GM23248 (cell line): ENCODE measurements at regions not wholly inside any gene's neighbourhood (a gene's known extent, or its start where the extent isn't known, plus 50 kb on each side); places are given as distances from the start of the nearest gene placed in this dataset.

Source experiments
- EZH2 ChIP-seq: fragments of 200-600 bp; sonication (generic); IDR thresholded peaks from 2 replicates; pipeline ENCODE4 v1.6.1; 2018; ENCODE audit warnings: antibody characterized with exemption, mild to moderate bottlenecking; ENCODE audit not compliant: insufficient read depth, poor library complexity, severe bottlenecking
- EZH2phosphoT487 ChIP-seq: fragments of 200-600 bp; sonication (generic); IDR thresholded peaks from 2 replicates; pipeline ENCODE4 v1.6.1; 2018; ENCODE audit warnings: antibody characterized with exemption, moderate library complexity, mild to moderate bottlenecking, low read depth; ENCODE audit not compliant: insufficient read depth

GRCh38 chr15:69626095-69627066 is 173.8 kb downstream of the RPLP1 start:
- no peak for TF ChIP-seq EZH2
- TF ChIP-seq EZH2phosphoT487: no peak
